GM12801 (cell line): ENCODE measurements at regions not wholly inside any gene's neighbourhood (a gene's known extent, or its start where the extent isn't known, plus 50 kb on each side); places are given as distances from the start of the nearest gene placed in this dataset.

Experiments used
- CTCF ChIP-seq: IDR thresholded peaks from one replicate; pipeline ENCODE4 v1.5.1; 2011; ENCODE audit warnings: control low read depth; ENCODE audit not compliant: insufficient read length; ENCODE audit errors: extremely low read depth

- TF ChIP-seq CTCF: no peak
Measured at GRCh38 chr5:154528005-154528594, 50.1 kb upstream of the HAND1 start.
